ENCODE measurements at regions not wholly inside any gene's neighbourhood (a gene's known extent, or its start where the extent isn't known, plus 50 kb on each side); places are given as distances from the start of the nearest gene placed in this dataset.

GRCh38 chr17:69834494-69834893, 240.5 kb upstream of the KCNJ16 start:
- DNase-seq (ENCODE audit: low read depth), result no peak
- TF ChIP-seq CTCF (conservative IDR thresholded peaks at IDR 0.05; ENCODE audit: low read depth, low read length), result no peak

GRCh38 chr17:69851736-69852135, 223.3 kb upstream of the KCNJ16 start:
- no peak overlapping the region for H3K4me3 ChIP-seq (ENCODE audit: low read length)
- TF ChIP-seq CTCF (conservative IDR thresholded peaks at IDR 0.05; ENCODE audit: low read depth, low read length), result no peak

More at GRCh38 chr17:69834494-69834893, 240.5 kb upstream of the KCNJ16 start:
- no peak overlapping the region for H3K4me3 ChIP-seq (ENCODE audit: low read length)

DNA sequence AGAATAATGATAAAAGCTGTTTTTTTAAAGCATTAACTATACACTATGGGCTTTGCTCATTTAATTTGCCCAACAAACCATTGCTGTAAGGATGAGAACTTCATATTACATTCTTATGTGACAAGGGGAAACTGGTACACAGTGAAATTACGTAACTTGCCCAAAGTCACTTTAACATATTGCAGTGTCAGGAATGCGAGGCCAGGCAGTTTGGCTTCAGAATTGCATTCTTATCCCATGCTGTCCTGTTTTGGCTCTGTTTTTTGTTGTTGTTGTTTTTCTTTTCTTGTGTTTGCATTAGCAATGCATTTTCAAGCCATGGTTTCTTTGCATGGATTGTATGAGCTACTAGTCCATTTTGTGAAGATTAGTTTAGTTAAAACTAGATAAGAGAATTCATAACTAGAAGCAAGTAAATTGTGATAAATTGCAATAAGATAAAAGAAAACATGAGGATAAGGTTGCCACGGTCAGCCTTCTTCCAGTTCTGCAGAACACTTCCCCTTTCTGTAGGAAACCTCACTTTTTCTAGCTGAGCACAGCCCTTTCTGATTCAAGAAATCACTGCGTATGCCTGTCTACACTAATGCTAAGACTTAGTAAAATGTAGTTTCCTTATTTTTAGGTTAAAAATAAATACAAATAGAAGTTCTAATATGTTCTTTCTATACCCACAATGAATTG, 221.3 kb upstream of the KCNJ16 start:
- no peak for TF ChIP-seq CTCF (conservative IDR thresholded peaks at IDR 0.05; ENCODE audit: low read depth, low read length)
- H3K4me3 ChIP-seq (ENCODE audit: low read length), result no peak overlapping the region
- no peak for DNase-seq (ENCODE audit: low read depth)

More at GRCh38 chr17:69851736-69852135, 223.3 kb upstream of the KCNJ16 start:
- DNase-seq (ENCODE audit: low read depth), result no peak

GRCh38 chr17:69854225-69854780, 220.7 kb upstream of the KCNJ16 start:
- DNase-seq (ENCODE audit: low read depth), result no peak

DNA sequence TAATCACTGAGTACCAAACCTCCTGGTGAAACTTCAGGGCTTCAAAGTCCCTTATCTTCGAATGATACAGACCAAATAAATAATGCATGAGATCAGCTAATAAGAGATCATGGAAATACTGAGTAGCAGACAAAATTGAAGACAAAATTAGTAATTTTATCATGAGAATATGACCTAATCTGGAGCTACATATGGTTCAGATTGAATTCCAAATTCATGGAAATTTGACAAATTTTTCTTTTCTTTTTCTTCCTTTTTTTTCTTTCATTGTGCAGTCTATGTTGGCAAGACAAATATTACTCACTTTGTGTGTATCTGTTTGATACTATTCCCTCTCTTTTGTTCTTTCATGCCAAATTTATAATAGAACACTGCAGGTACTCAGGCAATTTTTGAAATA, 218.1 kb upstream of the KCNJ16 start:
- no peak for TF ChIP-seq CTCF (conservative IDR thresholded peaks at IDR 0.05; ENCODE audit: low read depth, low read length)
- DNase-seq (ENCODE audit: low read depth), result no peak
- H3K4me3 ChIP-seq (ENCODE audit: low read length), result no peak overlapping the region

More at GRCh38 chr17:69854225-69854780, 220.7 kb upstream of the KCNJ16 start:
- TF ChIP-seq CTCF (conservative IDR thresholded peaks at IDR 0.05; ENCODE audit: low read depth, low read length), result no peak
- no peak overlapping the region for H3K4me3 ChIP-seq (ENCODE audit: low read length)

DNA sequence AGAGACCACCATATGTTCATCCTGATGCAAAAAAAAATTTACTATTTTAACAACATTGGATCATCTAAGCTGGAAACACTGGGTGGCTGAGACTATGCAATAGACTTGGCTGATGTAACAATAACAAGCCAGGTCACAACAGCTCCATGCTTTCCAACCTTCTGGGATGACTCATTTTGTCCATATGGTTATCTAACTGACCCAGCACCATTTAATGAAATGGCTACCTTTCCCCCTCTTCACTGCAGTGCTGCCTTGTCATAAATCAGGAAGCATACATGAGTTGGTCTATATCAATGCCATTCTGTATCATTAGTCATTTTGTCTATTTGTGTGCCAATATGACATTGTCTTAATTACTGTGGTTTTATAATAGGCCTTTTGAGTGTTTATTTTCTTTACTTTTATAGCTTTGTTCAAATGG, 217.6 kb upstream of the KCNJ16 start:
- no peak overlapping the region for H3K4me3 ChIP-seq (ENCODE audit: low read length)
- DNase-seq (ENCODE audit: low read depth), result no peak
- no peak for TF ChIP-seq CTCF (conservative IDR thresholded peaks at IDR 0.05; ENCODE audit: low read depth, low read length)

GRCh38 chr17:69858460-69858859, 216.6 kb upstream of the KCNJ16 start:
- no peak for DNase-seq (ENCODE audit: low read depth)
- H3K4me3 ChIP-seq (ENCODE audit: low read length), result no peak overlapping the region
- TF ChIP-seq CTCF (conservative IDR thresholded peaks at IDR 0.05; ENCODE audit: low read depth, low read length), result no peak

Data from retinal pigment epithelial cell (primary cell).